RWPE2 (cell line): ENCODE measurements at regions not wholly inside any gene's neighbourhood (a gene's known extent, or its start where the extent isn't known, plus 50 kb on each side); places are given as distances from the start of the nearest gene placed in this dataset.
"Not testable (repeated sequence)": the region's sequence is repeated elsewhere in the genome, so short reads cannot be mapped to it uniquely, and the experiment has no call there.

Experiments
- ATAC-seq: fragments of 200-7000 bp; cut with Tn5 transposase; 3 replicates; pipeline ENCODE4 v1.9.1; 2021; ENCODE audit warnings: low read depth
- DNase-seq: peaks from one replicate; pipeline ENCODE4 v3.0.0-alpha.2; 2020; ENCODE audit warnings: low spot score
- H3K27ac ChIP-seq: fragments of 450-650 bp; 2 replicates; pipeline ENCODE4 v1.5.1; 2017; ENCODE audit warnings: mild to moderate bottlenecking; ENCODE audit not compliant: poor library complexity, severe bottlenecking
- H3K27me3 ChIP-seq: fragments of 250-450 bp; sonication (Bioruptor Pico); 2 replicates; pipeline ENCODE4 v1.5.1; 2021; ENCODE audit warnings: mild to moderate bottlenecking, moderate library complexity; ENCODE audit not compliant: insufficient read depth, poor library complexity, severe bottlenecking
- H3K36me3 ChIP-seq: fragments of 250-450 bp; sonication (Bioruptor Pico); 2 replicates; pipeline ENCODE4 v1.5.1; 2020; ENCODE audit warnings: low read depth, mild to moderate bottlenecking, moderate library complexity
- H3K4me1 ChIP-seq: fragments of 250-450 bp; sonication (Bioruptor Pico); 2 replicates; pipeline ENCODE4 v1.5.1; 2021; ENCODE audit warnings: mild to moderate bottlenecking, moderate library complexity; ENCODE audit not compliant: insufficient read depth, poor library complexity, severe bottlenecking
- H3K4me3 ChIP-seq: fragments of 250-450 bp; sonication (Bioruptor Pico); 2 replicates; pipeline ENCODE4 v1.5.1; 2021; ENCODE audit warnings: mild to moderate bottlenecking, moderate library complexity; ENCODE audit not compliant: severe bottlenecking
- H3K9me3 ChIP-seq: fragments of 250-450 bp; sonication (Bioruptor Pico); 2 replicates; pipeline ENCODE4 v1.5.1; 2021; ENCODE audit warnings: mild to moderate bottlenecking, moderate library complexity; ENCODE audit not compliant: severe bottlenecking

DNA sequence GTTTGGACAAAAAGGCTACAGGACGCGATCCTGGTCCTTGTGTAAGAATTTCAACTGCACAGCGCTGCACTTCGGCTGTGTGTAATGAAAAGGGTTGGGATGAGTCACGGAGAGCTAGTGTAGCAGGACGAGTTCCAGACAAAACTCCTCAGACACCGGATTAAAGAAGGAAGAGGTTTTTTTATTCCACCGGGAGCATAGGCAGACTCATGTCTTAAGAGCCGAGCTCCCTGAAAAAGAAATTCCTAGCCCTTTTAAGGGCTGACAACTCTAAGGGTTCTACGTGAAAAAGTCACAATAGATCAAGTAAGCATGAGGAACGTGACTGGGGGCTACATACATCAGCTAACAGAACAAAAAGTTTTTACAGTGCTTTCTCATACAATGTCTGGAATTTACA, 54.8 kb upstream of the FAM90A1 start:
- H3K27me3 ChIP-seq, H3K9me3 ChIP-seq, ATAC-seq, H3K36me3 ChIP-seq, DNase-seq, H3K4me3 ChIP-seq, H3K27ac ChIP-seq, H3K4me1 ChIP-seq: not testable (repeated sequence)

DNA sequence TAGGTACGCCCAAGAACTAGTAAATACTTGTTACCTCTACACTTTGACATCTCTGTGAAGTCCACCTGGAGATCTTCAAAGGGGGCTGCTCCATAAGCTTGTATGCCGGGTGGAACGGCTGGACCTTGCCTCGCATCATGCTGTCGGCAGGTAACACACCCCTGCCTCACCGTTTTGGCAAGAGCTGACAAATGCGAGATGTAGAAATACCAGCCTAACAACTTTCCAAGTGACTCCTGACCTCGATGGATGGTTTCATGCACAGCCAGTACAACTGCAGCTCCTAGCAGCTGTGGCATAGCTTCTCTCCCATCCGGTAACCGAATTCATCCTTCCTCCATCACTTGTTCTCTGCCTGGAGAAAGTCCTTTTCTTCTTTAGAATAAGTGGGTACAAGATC, 58.3 kb upstream of the FAM90A1 start:
- DNase-seq, H3K9me3 ChIP-seq: not testable (repeated sequence)

DNA sequence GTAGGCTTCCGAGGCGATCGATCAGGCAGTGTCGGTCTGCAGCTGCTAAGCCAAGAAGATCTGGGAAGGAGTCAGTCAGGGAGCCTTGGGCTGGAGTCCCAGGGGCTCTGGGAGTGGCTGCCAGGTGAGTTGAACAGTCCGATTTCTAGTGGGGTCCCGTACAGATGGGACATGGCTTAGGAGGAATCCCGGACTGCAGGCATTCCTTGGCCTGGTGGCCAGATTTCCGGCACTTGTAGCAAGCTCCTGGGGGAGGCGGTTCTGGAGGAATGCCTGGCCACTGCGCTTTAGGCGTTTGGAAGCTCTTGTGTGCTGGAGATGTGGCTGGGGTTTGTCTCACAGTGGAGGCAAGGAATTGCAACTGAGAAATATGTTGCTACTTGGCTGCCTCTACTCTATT, 64.3 kb upstream of the FAM90A1 start:
- ATAC-seq, H3K9me3 ChIP-seq, H3K4me3 ChIP-seq, DNase-seq, H3K27ac ChIP-seq, H3K36me3 ChIP-seq, H3K4me1 ChIP-seq, H3K27me3 ChIP-seq: not testable (repeated sequence)

More for the DNA sequence above, 58.3 kb upstream of the FAM90A1 start:
- not testable (repeated sequence) for H3K27ac ChIP-seq, H3K36me3 ChIP-seq, H3K4me1 ChIP-seq, ATAC-seq, H3K27me3 ChIP-seq, H3K4me3 ChIP-seq

DNA sequence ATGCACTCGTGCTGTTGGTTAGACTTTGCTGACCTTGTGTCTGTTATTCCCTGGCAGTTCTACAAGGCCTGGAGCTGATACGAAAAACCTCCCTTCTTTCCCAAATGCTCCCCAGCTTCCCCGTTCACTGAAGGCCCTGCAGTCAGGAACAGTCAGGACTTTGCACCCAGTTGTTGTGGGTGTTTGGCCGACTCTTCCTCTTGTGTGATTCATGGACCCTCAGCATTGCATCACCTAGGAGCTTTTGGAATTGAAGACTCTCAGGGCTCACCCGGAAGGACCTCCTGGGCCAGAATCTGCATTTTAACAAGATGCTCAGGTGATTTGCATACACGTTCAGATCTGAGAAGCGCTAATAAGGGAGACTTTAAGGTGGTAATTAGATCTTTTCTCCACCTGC, 67.2 kb upstream of the FAM90A1 start:
- H3K27me3 ChIP-seq, DNase-seq, H3K9me3 ChIP-seq, H3K27ac ChIP-seq, ATAC-seq, H3K36me3 ChIP-seq, H3K4me3 ChIP-seq, H3K4me1 ChIP-seq: not testable (repeated sequence)

DNA sequence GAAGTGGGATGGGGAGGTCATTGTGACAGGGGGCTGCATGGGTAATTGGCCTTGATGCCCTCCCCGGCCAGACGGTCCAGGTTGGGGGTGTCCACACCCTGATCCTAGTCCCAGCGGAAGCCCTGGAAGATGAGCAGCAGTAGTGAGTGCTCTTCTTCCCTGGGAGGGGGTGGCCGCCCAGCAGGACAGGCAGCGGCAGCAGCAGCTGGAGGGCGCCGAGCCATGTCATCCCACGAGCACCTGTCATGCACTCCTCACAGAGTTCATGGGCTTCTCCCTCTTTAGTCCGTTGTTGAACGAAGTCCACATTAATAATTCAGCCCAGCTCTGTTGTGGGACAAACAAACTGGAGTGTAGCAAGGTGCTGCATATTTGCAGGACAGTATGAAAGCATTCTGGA, 81.2 kb upstream of the FAM90A1 start:
- not testable (repeated sequence) for DNase-seq

DNA sequence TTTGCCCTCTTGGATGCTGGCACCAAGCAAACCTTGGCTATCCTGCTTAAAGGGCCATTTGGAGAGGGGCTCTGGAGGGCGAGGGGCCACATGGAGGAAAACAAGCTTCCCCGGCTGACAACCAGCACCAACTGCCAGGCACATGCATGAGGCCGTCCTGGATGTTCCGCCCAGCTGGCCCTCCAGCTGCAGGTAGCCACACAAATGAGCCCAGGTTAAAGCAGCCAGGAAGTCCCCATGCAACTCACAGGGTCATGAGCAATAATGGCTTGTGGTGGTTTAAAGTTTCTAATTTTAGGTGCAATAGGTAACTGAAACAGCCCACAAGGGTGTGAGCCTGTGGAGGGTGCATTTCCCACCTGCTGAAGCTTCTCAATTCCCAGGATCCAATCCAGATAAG, 88.6 kb upstream of the FAM90A1 start:
- H3K27me3 ChIP-seq, ATAC-seq, H3K27ac ChIP-seq, H3K4me3 ChIP-seq, DNase-seq, H3K4me1 ChIP-seq, H3K36me3 ChIP-seq, H3K9me3 ChIP-seq: not testable (repeated sequence)

More for the DNA sequence above, 81.2 kb upstream of the FAM90A1 start:
- H3K27me3 ChIP-seq, H3K4me1 ChIP-seq, H3K27ac ChIP-seq, H3K36me3 ChIP-seq, H3K9me3 ChIP-seq, H3K4me3 ChIP-seq, ATAC-seq: not testable (repeated sequence)

DNA sequence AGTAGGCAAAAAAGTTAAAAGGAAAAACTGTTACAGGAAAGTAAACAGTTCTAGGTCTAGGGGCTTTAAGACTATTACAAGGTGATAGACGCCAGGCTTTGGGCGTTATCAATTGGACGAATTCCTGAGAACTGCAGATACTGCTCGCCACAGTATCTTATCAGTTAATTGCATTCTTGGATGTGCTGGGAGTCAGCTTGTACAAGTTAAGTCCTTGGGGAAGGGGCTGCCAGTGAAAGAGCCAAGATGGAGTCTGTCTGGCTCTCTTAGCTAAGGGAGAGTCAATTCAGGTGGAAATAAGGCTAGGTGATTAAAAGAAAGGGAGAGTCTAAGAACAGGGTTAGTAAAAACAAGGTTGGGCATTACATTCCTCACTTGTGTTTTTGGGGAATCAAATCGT, 90.3 kb upstream of the FAM90A1 start:
- H3K4me1 ChIP-seq, H3K4me3 ChIP-seq, DNase-seq, H3K27ac ChIP-seq, H3K27me3 ChIP-seq, ATAC-seq, H3K36me3 ChIP-seq, H3K9me3 ChIP-seq: not testable (repeated sequence)

DNA sequence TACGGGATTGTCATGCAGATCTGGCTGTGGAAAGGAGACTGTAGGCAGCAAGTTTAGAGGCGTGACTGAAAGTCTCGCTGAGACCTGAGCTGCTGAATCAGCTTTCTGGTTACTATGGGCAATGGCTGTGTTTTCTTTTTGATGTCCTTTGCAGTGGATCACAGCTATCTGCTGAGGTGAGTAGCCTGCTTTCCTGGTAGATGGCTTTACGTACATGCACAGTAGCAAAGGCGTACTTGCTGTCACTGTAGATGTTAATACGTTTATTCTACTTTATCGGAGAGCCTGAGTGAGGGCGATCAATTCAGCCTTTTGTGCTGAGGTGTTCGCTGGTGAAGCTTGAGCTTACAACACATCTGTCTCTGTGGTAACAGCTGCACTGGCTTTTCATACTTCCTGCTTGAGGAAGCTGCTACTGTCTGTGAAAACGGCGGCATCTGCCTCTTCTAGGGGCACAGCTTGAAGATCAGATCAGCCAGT, 92.9 kb upstream of the FAM90A1 start:
- not testable (repeated sequence) for H3K27ac ChIP-seq, H3K4me3 ChIP-seq, H3K27me3 ChIP-seq, H3K36me3 ChIP-seq, H3K9me3 ChIP-seq, DNase-seq, ATAC-seq, H3K4me1 ChIP-seq

DNA sequence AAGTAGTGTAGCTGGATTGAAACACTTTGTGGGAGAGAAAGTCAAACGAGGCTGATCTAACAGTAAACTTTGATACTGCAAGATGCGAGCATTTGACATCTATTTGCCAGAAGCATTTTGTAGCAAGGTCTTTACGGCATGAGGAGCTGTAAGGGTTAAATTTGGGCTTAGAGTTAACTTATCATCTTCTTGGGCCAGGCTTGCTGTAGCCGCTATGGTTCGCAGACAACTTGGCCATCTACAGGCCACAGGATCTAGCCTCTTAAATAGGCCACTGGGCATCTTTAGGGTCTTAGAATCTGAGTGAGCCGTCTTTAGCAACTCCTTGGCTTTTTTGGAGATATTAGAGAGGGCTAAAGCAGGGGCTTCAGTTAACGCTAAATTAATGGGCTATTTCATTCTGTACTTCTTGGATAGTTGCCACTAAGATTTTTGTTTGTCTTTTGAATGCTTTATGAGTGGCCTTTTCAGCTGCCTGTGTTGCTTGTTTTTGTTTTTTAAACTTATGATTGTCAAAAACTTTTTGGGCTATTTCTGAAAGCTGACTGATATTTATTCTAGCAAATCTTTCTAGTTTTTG, 93.5 kb upstream of the FAM90A1 start:
- not testable (repeated sequence) for H3K4me3 ChIP-seq, H3K27ac ChIP-seq, H3K9me3 ChIP-seq, H3K4me1 ChIP-seq, H3K36me3 ChIP-seq, H3K27me3 ChIP-seq, ATAC-seq, DNase-seq

DNA sequence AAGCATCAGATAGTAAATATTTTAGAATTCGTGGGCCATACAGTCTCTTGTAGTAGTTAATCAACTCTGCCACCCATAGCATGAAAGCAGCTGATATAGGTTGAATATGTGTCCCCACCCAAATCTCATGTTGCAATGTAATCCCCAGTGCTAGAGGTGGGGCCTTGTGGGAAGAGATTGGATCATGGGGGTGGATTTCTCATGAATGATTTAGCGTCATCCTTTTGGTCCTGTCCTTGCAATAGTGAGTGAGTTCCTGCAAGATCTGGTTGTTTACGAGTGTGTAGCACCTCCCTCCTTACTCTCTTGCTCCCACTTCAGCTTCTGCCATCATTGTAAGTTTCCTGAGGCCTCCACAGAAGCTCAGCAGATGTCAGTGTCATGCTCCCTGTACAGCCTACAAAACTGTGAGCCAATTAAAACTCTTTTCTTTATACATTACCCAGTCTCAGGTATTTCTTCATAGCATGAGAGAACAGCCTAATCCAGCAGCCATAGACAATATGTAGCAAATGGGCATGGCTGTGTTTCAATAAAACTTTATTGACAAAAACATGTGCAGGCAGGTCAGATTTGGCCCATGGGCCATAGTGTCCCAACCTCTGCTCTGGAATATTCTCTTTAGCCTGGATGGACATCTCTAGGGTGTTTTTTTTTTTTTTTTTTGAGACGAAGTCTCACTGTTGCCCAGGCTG, 97.9 kb upstream of the FAM90A1 start:
- ATAC-seq, H3K27ac ChIP-seq, DNase-seq, H3K4me3 ChIP-seq, H3K36me3 ChIP-seq, H3K4me1 ChIP-seq, H3K27me3 ChIP-seq, H3K9me3 ChIP-seq: not testable (repeated sequence)

DNA sequence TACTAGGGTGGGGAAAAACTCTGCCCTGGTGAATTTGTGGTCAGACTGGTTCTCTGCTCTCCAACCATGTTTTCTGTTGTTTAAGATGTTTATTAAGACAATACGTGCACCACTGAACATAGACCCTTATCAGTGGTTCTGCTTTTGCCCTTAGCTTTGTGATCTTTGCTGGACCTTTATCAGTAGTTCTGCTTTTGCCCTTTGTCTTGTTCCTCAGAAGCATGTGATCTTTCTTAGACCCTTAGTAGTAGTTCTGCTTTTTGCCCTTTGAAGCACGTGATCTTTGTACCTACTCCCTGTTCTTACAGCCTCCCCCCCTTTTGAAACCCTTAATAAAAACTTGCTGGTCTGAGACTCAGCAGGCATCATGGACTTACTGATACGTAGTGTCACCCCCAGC, 101.4 kb upstream of the FAM90A1 start:
- not testable (repeated sequence) for H3K4me1 ChIP-seq, H3K27ac ChIP-seq, H3K36me3 ChIP-seq, H3K27me3 ChIP-seq, ATAC-seq, DNase-seq, H3K9me3 ChIP-seq, H3K4me3 ChIP-seq

DNA sequence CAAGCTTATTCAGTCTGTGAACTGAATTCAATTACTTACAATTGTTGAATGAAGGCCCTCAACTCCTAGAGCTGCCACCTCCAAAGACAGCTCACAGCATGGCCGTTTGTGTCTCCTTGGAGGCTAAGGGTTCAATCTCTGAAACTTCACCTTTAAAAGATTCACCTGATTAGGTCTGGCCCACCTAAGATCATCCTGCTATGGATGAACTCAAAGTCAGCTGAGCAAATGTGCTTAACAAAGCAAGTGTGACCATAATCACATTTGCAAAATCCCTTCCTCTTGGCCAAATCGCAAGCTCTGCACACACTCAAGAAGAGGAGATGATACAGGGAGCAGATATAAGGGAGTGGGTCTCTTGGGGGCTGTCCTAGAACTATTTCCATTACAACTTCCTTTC, 105.0 kb upstream of the FAM90A1 start:
- not testable (repeated sequence) for H3K4me3 ChIP-seq, H3K9me3 ChIP-seq, H3K27me3 ChIP-seq, H3K36me3 ChIP-seq, DNase-seq, ATAC-seq, H3K4me1 ChIP-seq, H3K27ac ChIP-seq
